Putamen (tissue), 1 donor: ENCODE measurements at regions not wholly inside any gene's neighbourhood (a gene's known extent, or its start where the extent isn't known, plus 50 kb on each side); places are given as distances from the start of the nearest gene placed in this dataset.
"Not testable (repeated sequence)": the region's sequence is repeated elsewhere in the genome, so short reads cannot be mapped to it uniquely, and the experiment has no call there.

Source experiments
- DNase-seq: peaks from one replicate; pipeline ENCODE4 v3.0.0-alpha.2; 2016; ENCODE audit warnings: low spot score

- no peak for DNase-seq
These were observed 634.6 kb downstream of the LRRC70 start for GRCh38 chr5:63213256-63213655.

- DNase-seq = peak; percentile 2
These were observed 633.0 kb downstream of the LRRC70 start for GRCh38 chr5:63211448-63212132.

- no peak for DNase-seq
These were observed 627.4 kb downstream of the LRRC70 start for GRCh38 chr5:63205976-63206375.

GRCh38 chr5:63201738-63202137 lies 623.1 kb downstream of the LRRC70 start:
- DNase-seq = no peak

GRCh38 chr5:63194126-63194525 lies 615.5 kb downstream of the LRRC70 start:
- no peak for DNase-seq

- not testable (repeated sequence) for DNase-seq
These were observed 601.6 kb downstream of the LRRC70 start for GRCh38 chr5:63180190-63180589.

GRCh38 chr5:63175850-63176249 lies 597.2 kb downstream of the LRRC70 start:
- no peak for DNase-seq

GRCh38 chr5:63170486-63170885 lies 591.9 kb downstream of the LRRC70 start:
- no peak for DNase-seq

GRCh38 chr5:63164838-63165535 lies 586.4 kb downstream of the LRRC70 start:
- DNase-seq = no peak

- DNase-seq = no peak
These were observed 585.7 kb downstream of the LRRC70 start for GRCh38 chr5:63164339-63164738.

DNA sequence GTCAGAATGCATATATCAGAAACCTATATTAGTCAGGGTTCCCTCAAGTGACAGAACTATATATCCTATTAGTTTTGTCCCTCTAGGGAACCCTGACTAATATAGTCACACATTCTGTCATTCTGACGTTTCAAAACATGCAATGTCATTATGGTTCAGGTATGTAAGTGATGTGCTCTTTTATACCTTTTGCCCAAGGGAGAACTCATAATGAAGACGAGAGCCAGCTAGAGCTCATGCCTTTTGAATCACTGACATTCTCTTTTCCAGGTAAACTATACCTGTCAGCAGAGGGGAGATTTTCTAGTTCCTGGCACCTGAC lies 576.7 kb downstream of the LRRC70 start:
- DNase-seq = no peak

- no peak for DNase-seq
These were observed 576.1 kb downstream of the LRRC70 start for GRCh38 chr5:63154476-63155309.

GRCh38 chr5:63152871-63153270 lies 574.3 kb downstream of the LRRC70 start:
- no peak for DNase-seq

GRCh38 chr5:63145167-63145566 lies 566.5 kb downstream of the LRRC70 start:
- DNase-seq = no peak

- DNase-seq = no peak
These were observed 563.0 kb downstream of the LRRC70 start for GRCh38 chr5:63141591-63141990.

- DNase-seq = no peak
These were observed 556.7 kb downstream of the LRRC70 start for GRCh38 chr5:63135291-63135690.

DNA sequence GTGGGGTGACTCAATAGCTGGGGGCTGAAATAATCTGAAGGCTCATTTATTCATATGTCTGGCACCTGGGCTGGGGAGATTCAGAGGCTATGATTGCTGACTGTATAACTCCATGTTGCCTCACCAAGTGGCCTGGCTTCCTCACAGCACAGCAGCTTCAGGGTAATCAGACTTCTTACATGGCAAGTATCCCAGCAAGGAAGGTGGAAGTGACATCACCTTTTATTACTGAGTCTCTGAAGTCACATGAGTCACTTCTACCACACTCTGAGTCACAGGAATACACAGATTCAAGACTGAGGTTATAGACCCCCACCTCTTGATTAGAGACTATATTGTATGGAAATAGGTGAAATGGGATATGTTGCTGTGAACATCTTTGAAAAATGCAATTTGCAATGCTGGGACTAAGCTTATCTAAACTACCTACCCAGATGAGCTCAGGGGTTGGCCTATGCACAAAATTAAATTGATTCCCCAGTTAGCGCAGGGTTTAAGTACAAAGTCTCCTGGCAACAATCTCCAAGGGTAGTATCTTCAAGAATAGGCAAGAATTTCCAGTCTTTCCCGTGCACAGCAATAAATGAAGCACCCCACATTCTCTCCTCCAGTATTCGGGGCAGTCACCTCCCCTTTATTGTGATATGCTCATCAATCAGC lies 553.1 kb downstream of the LRRC70 start:
- no peak for DNase-seq

GRCh38 chr5:63128761-63129160 lies 550.1 kb downstream of the LRRC70 start:
- DNase-seq = no peak

DNA sequence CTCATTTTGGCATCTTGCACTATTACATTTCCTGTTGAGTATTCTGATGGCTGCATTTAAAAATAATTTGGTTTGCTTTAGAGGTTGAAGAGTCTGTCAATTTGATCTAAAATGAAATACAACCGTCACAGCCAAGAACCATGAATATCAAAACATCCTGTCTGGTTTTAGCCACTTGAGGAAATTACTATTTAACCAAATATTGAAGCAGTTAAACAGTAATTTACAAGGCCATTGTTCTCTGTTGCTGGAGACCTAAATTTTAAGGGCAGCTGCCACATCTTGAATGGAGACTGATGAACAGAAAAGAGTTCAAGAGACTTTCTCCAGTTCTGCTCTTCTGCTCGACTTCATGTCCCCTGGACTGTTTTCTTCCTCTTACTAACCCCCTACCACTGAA lies 549.4 kb downstream of the LRRC70 start:
- no peak for DNase-seq

DNA sequence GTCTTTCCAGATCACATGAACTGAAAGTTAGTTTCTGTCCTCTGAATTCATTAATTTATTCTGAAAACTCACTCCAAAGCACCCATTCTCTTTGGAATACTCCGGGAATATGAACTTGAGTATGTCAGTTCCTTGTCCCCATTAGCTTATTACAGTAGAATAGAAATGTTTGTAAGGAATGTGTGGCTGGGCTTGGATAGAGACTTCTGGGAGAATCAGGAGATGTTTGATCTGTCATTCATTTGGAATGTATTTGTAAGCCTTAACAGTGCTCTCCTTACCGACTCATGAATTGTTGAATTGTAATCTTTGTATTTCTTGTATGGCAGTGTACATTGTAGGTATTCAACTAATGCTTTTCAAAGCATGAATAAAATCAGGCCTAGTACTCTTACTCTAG lies 548.4 kb downstream of the LRRC70 start:
- no peak for DNase-seq

- peak; percentile 11 for DNase-seq
These were observed 547.2 kb downstream of the LRRC70 start for GRCh38 chr5:63125862-63126261.

DNA sequence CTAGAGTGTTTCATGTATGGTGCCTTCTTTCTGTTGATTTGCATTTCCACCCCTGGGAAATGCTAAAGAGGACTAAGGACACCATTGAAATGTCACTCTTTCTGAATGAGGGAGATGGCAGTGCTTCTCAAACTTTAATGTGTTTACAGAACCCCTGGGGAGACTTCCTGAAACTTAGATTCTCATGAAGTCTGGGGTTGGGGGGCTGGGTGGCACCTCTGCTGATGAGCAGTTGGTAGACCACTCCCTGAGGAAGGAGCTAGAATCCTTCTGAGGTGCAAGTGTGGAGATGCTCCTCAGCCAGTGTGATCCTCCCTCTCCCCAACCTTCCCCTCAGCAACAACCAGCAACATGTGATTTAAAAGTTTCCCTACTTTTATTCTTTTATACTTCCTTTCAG lies 546.8 kb downstream of the LRRC70 start:
- no peak for DNase-seq

- no peak for DNase-seq
These were observed 545.6 kb downstream of the LRRC70 start for GRCh38 chr5:63124266-63124665.
